A673 (cell line): ENCODE measurements at regions not wholly inside any gene's neighbourhood (a gene's known extent, or its start where the extent isn't known, plus 50 kb on each side); places are given as distances from the start of the nearest gene placed in this dataset.

Source experiments
- BruUV-seq: library from RNA; stranded (reverse); fragments of 400-500 nt; replicated peaks from 2 replicates; lab custom pipeline; 2021; lab: Mats Ljungman, UMichigan
- CTCF ChIA-PET: fragments of 300-600 bp; sonication (Branson Sonifier 250); formaldehyde crosslinking; loops from one replicate; lab custom pipeline; 2022; ENCODE audit warnings: antibody characterized with exemption; lab: Charles Lee
- POLR2A ChIA-PET: fragments of 300-600 bp; sonication (Branson Sonifier 250); formaldehyde crosslinking; loops from one replicate; lab custom pipeline; 2022; ENCODE audit warnings: antibody characterized with exemption; ENCODE audit not compliant: low non-redundant PET; lab: Charles Lee
- DNase-seq: peaks from one replicate; pipeline ENCODE4 v3.0.0-alpha.2; 2015; ENCODE audit warnings: low spot score
- H3K27ac ChIP-seq: fragments of 200-600 bp; sonication (generic); 2 replicates; pipeline ENCODE4 v1.5.1; 2016; ENCODE audit warnings: mixed run types, low read depth, mild to moderate bottlenecking, mixed read lengths, antibody characterized with exemption, low read length; ENCODE audit not compliant: poor library complexity, severe bottlenecking
- H3K27me3 ChIP-seq: fragments of 200-600 bp; sonication (generic); replicated peaks from 2 replicates; pipeline ENCODE4 v1.6.1; 2017; ENCODE audit warnings: mixed run types, low read depth, mild to moderate bottlenecking, mixed read lengths, antibody characterized with exemption, low read length; ENCODE audit not compliant: insufficient read depth, poor library complexity
- H3K36me3 ChIP-seq: fragments of 200-600 bp; sonication (generic); 2 replicates; pipeline ENCODE4 v1.6.1; 2016; ENCODE audit warnings: mixed run types, mild to moderate bottlenecking, mixed read lengths, antibody characterized with exemption, low read length; ENCODE audit not compliant: insufficient read depth, poor library complexity, severe bottlenecking
- H3K4me1 ChIP-seq: fragments of 200-600 bp; sonication (generic); 2 replicates; pipeline ENCODE4 v1.6.1; 2017; ENCODE audit warnings: mixed run types, mild to moderate bottlenecking, mixed read lengths, antibody characterized with exemption, low read length; ENCODE audit not compliant: insufficient read depth, poor library complexity, severe bottlenecking
- H3K4me3 ChIP-seq: fragments of 200-600 bp; sonication (generic); 2 replicates; pipeline ENCODE4 v1.5.1; 2016; ENCODE audit warnings: low read depth, mixed run types, mild to moderate bottlenecking, mixed read lengths, low read length; ENCODE audit not compliant: poor library complexity, severe bottlenecking
- H3K9me3 ChIP-seq: fragments of 200-600 bp; sonication (generic); 2 replicates; pipeline ENCODE4 v1.6.1; 2016; ENCODE audit warnings: mixed run types, low read depth, mild to moderate bottlenecking, mixed read lengths, antibody characterized with exemption, low read length; ENCODE audit not compliant: poor library complexity, severe bottlenecking
- CTCF ChIP-seq: fragments of 300-800, 200-600 bp; sonication (generic); conservative IDR thresholded peaks from 2 replicates; pipeline ENCODE4 v1.5.1; 2017; ENCODE audit warnings: low read depth, mild to moderate bottlenecking, antibody characterized with exemption, low read length, moderate library complexity, mixed read lengths
- EZH2 ChIP-seq: fragments of 200-600 bp; sonication (generic); IDR thresholded peaks from 2 replicates; pipeline ENCODE4 v1.6.1; 2017; ENCODE audit warnings: borderline replicate concordance, low read depth, mild to moderate bottlenecking, mixed read lengths, antibody characterized with exemption, low read length; ENCODE audit not compliant: poor library complexity, severe bottlenecking
- intact Hi-C: fragments of 100-400 bp; cut with micrococcal nuclease; formaldehyde crosslinking; loops from one replicate; pipeline ENCODE4 v1.10.0; 2022; ENCODE audit not compliant: unreplicated experiment

- CTCF ChIA-PET = no interaction called here
- Histone ChIP-seq H3K4me1 (no peaks in the 10 kb centered on the region), H3K27ac (no peak overlapping the region), H3K27me3 (no peaks in the 10 kb centered on the region), H3K9me3 (no peaks in the 10 kb centered on the region), H3K36me3 (no peaks in the 10 kb centered on the region), H3K4me3 (no peak overlapping the region)
- intact Hi-C loops = no loop called here
- TF ChIP-seq EZH2 = no peak
- TF ChIP-seq CTCF = no peak
- BruUV-seq = no TSS peak
- POLR2A ChIA-PET = no interaction called here
- DNase-seq = no peak
Observed at GRCh38 chr6:14848019-14848418, 397.9 kb upstream of the JARID2 start.

- no peak overlapping the region for H3K27ac ChIP-seq
- BruUV-seq = no TSS peak
- TF ChIP-seq EZH2 (no peak), CTCF (no peak)
- no peak overlapping the region for H3K4me3 ChIP-seq
- intact Hi-C loops = no loop called here
- H3K4me1 ChIP-seq = no peaks in the 10 kb centered on the region
- CTCF ChIA-PET = no interaction called here
- POLR2A ChIA-PET = interaction anchor here (0.7 kb wide), 1 partner anchor 176 kb away, joined by 3 read pairs; no protein-coding TSS in a partner anchor
- no peaks in the 10 kb centered on the region for H3K9me3 ChIP-seq
- no peak for DNase-seq
- no peaks in the 10 kb centered on the region for H3K36me3 ChIP-seq
- no peaks in the 10 kb centered on the region for H3K27me3 ChIP-seq
Observed at GRCh38 chr6:14849185-14849584, 396.7 kb upstream of the JARID2 start.

GRCh38 chr6:14851281-14851680 lies 394.6 kb upstream of the JARID2 start:
- DNase-seq = no peak
- Histone ChIP-seq H3K27me3 (no peaks in the 10 kb centered on the region), H3K9me3 (no peaks in the 10 kb centered on the region), H3K36me3 (no peaks in the 10 kb centered on the region), H3K4me1 (peaks cover 3% of the 10 kb centered on the region), H3K27ac (no peak overlapping the region), H3K4me3 (no peak overlapping the region)
- ChIA-PET CTCF (no interaction called here), POLR2A (no interaction called here)
- no TSS peak for BruUV-seq
- TF ChIP-seq EZH2 = no peak
- intact Hi-C loops = no loop called here

DNA sequence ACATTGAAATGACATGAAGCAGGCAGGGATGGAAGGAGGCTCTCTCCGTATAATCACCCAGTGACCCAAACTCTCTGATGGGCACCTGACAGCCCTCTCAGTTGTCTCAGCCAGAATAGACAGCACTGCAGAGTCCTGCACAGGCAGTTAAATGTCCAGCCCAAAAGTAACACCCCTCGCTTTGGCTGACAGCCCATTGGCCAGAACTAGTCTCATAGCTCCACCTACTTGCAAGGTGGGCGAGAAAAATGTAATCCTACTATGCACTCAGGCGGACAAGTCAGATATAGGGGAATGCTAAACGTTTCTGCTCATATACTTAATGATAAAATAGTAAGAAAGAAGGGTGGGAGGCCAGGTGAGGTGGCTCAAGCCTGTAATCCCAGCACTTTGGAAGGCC lies 393.5 kb upstream of the JARID2 start:
- ChIA-PET CTCF (no interaction called here), POLR2A (no interaction called here)
- Histone ChIP-seq H3K27me3 (no peaks in the 10 kb centered on the region), H3K4me1 (peaks cover 3% of the 10 kb centered on the region), H3K9me3 (no peaks in the 10 kb centered on the region), H3K4me3 (no peak overlapping the region), H3K36me3 (no peaks in the 10 kb centered on the region), H3K27ac (no peak overlapping the region)
- BruUV-seq = no TSS peak
- no peak for TF ChIP-seq CTCF
- no peak for TF ChIP-seq EZH2
- intact Hi-C loops = no loop called here
- no peak for DNase-seq
